Astrocyte (in vitro differentiated cells and primary cell): ENCODE measurements at regions not wholly inside any gene's neighbourhood (a gene's known extent, or its start where the extent isn't known, plus 50 kb on each side); places are given as distances from the start of the nearest gene placed in this dataset.

ENCODE experiments used
- DNase-seq: peaks from one replicate; pipeline ENCODE4 v3.0.0-alpha.2; 2010; ENCODE audit warnings: low read depth
- FAIRE-seq: peaks from 2 replicates; lab custom pipeline; 2011; peaks lifted over from hg19 to GRCh38; lab: Jason Lieb, UNC
- H2AFZ ChIP-seq: 2 replicates; pipeline ENCODE4 v1.6.0; 2012; ENCODE audit warnings: low read depth, low read length, inconsistent platforms
- H3K27ac ChIP-seq: 2 replicates; pipeline ENCODE4 v1.5.1; 2011; ENCODE audit warnings: low read depth, low read length, inconsistent platforms
- H3K27me3 ChIP-seq: 2 replicates; pipeline ENCODE4 v1.6.0; 2011; ENCODE audit warnings: low read length, inconsistent platforms; ENCODE audit not compliant: insufficient read depth
- H3K36me3 ChIP-seq: 2 replicates; pipeline ENCODE4 v1.5.1; 2011; ENCODE audit warnings: low read length, inconsistent platforms; ENCODE audit not compliant: insufficient read depth
- H3K4me1 ChIP-seq: 2 replicates; pipeline ENCODE4 v1.5.1; 2011; ENCODE audit warnings: low read length, inconsistent platforms; ENCODE audit not compliant: insufficient read depth
- H3K4me2 ChIP-seq: 2 replicates; pipeline ENCODE4 v1.6.0; 2012; ENCODE audit warnings: low read length, inconsistent platforms
- H3K4me3 ChIP-seq: 2 replicates; pipeline ENCODE4 v1.5.1; 2011; ENCODE audit warnings: low read depth, mild to moderate bottlenecking, low read length, inconsistent platforms; ENCODE audit not compliant: insufficient read depth
- H3K79me2 ChIP-seq: 2 replicates; pipeline ENCODE4 v1.6.0; 2012; ENCODE audit warnings: mild to moderate bottlenecking, low read length, inconsistent platforms; ENCODE audit not compliant: insufficient read depth
- H3K9ac ChIP-seq: 2 replicates; pipeline ENCODE4 v1.6.0; 2012; ENCODE audit warnings: mild to moderate bottlenecking, low read length, inconsistent platforms
- H3K9me3 ChIP-seq: 2 replicates; pipeline ENCODE4 v1.5.1; 2012; ENCODE audit warnings: low read depth, mild to moderate bottlenecking, low read length, inconsistent platforms; ENCODE audit not compliant: insufficient read depth
- H4K20me1 ChIP-seq: 2 replicates; pipeline ENCODE4 v1.6.0; 2012; ENCODE audit warnings: low read length, inconsistent platforms; ENCODE audit not compliant: insufficient read depth
- H3K27ac Mint-ChIP-seq: one replicate; pipeline ENCODE4 v1.8.0; 2021; ENCODE audit warnings: mild to moderate bottlenecking, mixed read lengths; ENCODE audit not compliant: unreplicated experiment
- H3K27me3 Mint-ChIP-seq: one replicate; pipeline ENCODE4 v1.8.0; 2021; ENCODE audit warnings: low read depth, mixed read lengths; ENCODE audit not compliant: unreplicated experiment
- H3K36me3 Mint-ChIP-seq: one replicate; pipeline ENCODE4 v1.8.0; 2021; ENCODE audit warnings: low read depth, mixed read lengths; ENCODE audit not compliant: unreplicated experiment
- H3K4me1 Mint-ChIP-seq: one replicate; pipeline ENCODE4 v1.8.0; 2021; ENCODE audit warnings: low read depth, mixed read lengths; ENCODE audit not compliant: unreplicated experiment
- H3K4me3 Mint-ChIP-seq: one replicate; pipeline ENCODE4 v1.8.0; 2021; ENCODE audit warnings: mild to moderate bottlenecking, moderate library complexity, mixed read lengths; ENCODE audit not compliant: unreplicated experiment
- H3K9me3 Mint-ChIP-seq: one replicate; pipeline ENCODE4 v1.8.0; 2021; ENCODE audit warnings: mild to moderate bottlenecking, mixed read lengths; ENCODE audit not compliant: unreplicated experiment
- CTCF ChIP-seq: IDR thresholded peaks from 2 replicates; pipeline ENCODE4 v1.5.1; 2011; ENCODE audit warnings: low read depth, mild to moderate bottlenecking, inconsistent platforms, low read length, moderate library complexity; ENCODE audit not compliant: insufficient read depth
- EZH2 ChIP-seq: IDR thresholded peaks from 2 replicates; pipeline ENCODE4 v1.6.1; 2012; ENCODE audit warnings: mild to moderate bottlenecking, low read length, inconsistent platforms; ENCODE audit not compliant: insufficient read depth

- Histone ChIP-seq H3K4me1 (no peaks in the 10 kb centered on the region), H3K9ac (no peak overlapping the region), H3K36me3 (no peaks in the 10 kb centered on the region), H3K27me3 (peaks cover 15% of the 10 kb centered on the region), H2AFZ (no peak overlapping the region), H3K27ac (no peak overlapping the region), H3K79me2 (no peaks in the 10 kb centered on the region), H3K9me3 (peaks cover 3% of the 10 kb centered on the region), H3K4me2 (no peak overlapping the region), H4K20me1 (no peaks in the 10 kb centered on the region), H3K4me3 (no peak overlapping the region)
- FAIRE-seq (no peak), DNase-seq (no peak)
- peaks cover 17% of the 10 kb centered on the region for H3K9me3 Mint-ChIP-seq
- peaks cover 46% of the 10 kb centered on the region for H3K27me3 Mint-ChIP-seq
- no peaks in the 10 kb centered on the region for H3K4me1 Mint-ChIP-seq
- no peak overlapping the region for H3K4me3 Mint-ChIP-seq
- no peaks in the 10 kb centered on the region for H3K36me3 Mint-ChIP-seq
- no peak overlapping the region for H3K27ac Mint-ChIP-seq
- TF ChIP-seq EZH2 (no peak), CTCF (no peak)
Measured at GRCh38 chr20:57108218-57108617, 158.2 kb downstream of the BMP7 start.

- no peak for DNase-seq
Measured at GRCh38 chr20:57108742-57109570, 157.5 kb downstream of the BMP7 start.

More at GRCh38 chr20:57108742-57109570, 157.5 kb downstream of the BMP7 start:
- no peaks in the 10 kb centered on the region for H3K4me1 ChIP-seq
- no peak for TF ChIP-seq CTCF
- no peak for TF ChIP-seq EZH2
- H3K27ac ChIP-seq, result no peak overlapping the region
- H3K27me3 ChIP-seq, result peaks cover 15% of the 10 kb centered on the region
- H2AFZ ChIP-seq, result no peak overlapping the region
- FAIRE-seq, result no peak
- Mint-ChIP-seq H3K9me3 (peaks cover 24% of the 10 kb centered on the region), H3K36me3 (peaks cover 2% of the 10 kb centered on the region), H3K27ac (no peak overlapping the region), H3K27me3 (peaks cover 50% of the 10 kb centered on the region), H3K4me3 (no peak overlapping the region), H3K4me1 (no peaks in the 10 kb centered on the region)
- no peak overlapping the region for H3K9ac ChIP-seq
- no peaks in the 10 kb centered on the region for H3K36me3 ChIP-seq
- H4K20me1 ChIP-seq, result no peaks in the 10 kb centered on the region
- H3K9me3 ChIP-seq, result peaks cover 3% of the 10 kb centered on the region
- no peaks in the 10 kb centered on the region for H3K79me2 ChIP-seq
- no peak overlapping the region for H3K4me3 ChIP-seq
- H3K4me2 ChIP-seq, result no peak overlapping the region
